Esophagus (tissue), 2 donors: ENCODE measurements at regions not wholly inside any gene's neighbourhood (a gene's known extent, or its start where the extent isn't known, plus 50 kb on each side); places are given as distances from the start of the nearest gene placed in this dataset.

Source experiments
- H3K27ac ChIP-seq, 2 donors: one replicate each; pipeline ENCODE4 v1.5.1; 2013; ENCODE audit warnings: low read depth in 2 of 2, mild to moderate bottlenecking in 2 of 2, inconsistent platforms in 1 of 2, low read length in 1 of 2, moderate library complexity in 1 of 2
- H3K27me3 ChIP-seq, 2 donors: one replicate each; pipeline ENCODE4 v1.6.1; 2013; ENCODE audit warnings: low read length in 2 of 2, control low read depth in 1 of 2, mild to moderate bottlenecking in 1 of 2; ENCODE audit not compliant: insufficient read depth in 2 of 2, control insufficient read depth in 1 of 2
- H3K36me3 ChIP-seq, 2 donors: one replicate each; pipeline ENCODE4 v1.6.1; 2013; ENCODE audit warnings: low read length in 1 of 2; ENCODE audit not compliant: control insufficient read depth in 2 of 2, insufficient read depth in 2 of 2
- H3K4me1 ChIP-seq, 2 donors: one replicate each; pipeline ENCODE4 v1.6.1; 2013; ENCODE audit warnings: low read length in 1 of 2; ENCODE audit not compliant: control insufficient read depth in 2 of 2, insufficient read depth in 2 of 2
- H3K4me3 ChIP-seq, 2 donors: one replicate each; pipeline ENCODE4 v1.5.1; 2013; ENCODE audit warnings: low read length in 2 of 2, mild to moderate bottlenecking in 2 of 2, low read depth in 1 of 2, moderate library complexity in 1 of 2
- H3K9me3 ChIP-seq, 2 donors: one replicate each; pipeline ENCODE4 v1.6.1; 2013; ENCODE audit warnings: mild to moderate bottlenecking in 2 of 2, low read depth in 1 of 2, low read length in 1 of 2, moderate library complexity in 1 of 2; ENCODE audit not compliant: control insufficient read depth in 2 of 2, insufficient read depth in 1 of 2
- WGBS, 2 donors: extraction: QIAGEN DNeasy Blood & Tissue Kit; methylation state at CpG; one replicate each; pipeline ENCODE4 v1.1.7; 2013; 5-methylcytosine and 5-hydroxymethylcytosine counted together
- donor health status: healthy with polysubstance abuse.
- donor health status: Bipolar disorder and iron deficiency.

GRCh38 chrX:131595120-131595519, 51.2 kb downstream of the OR13H1 start:
- H3K27me3 ChIP-seq, result peaks cover 0 to 12% of the 10 kb centered on the region in 2 donors
- 52 to 56% methylated on average over 3 of the region's 3 CpGs for WGBS, 2 donors
- H3K4me3 ChIP-seq, result no peak overlapping the region
- no peaks in the 10 kb centered on the region for H3K36me3 ChIP-seq
- H3K9me3 ChIP-seq, result no peaks in the 10 kb centered on the region
- H3K4me1 ChIP-seq, result no peaks in the 10 kb centered on the region
- no peak overlapping the region for H3K27ac ChIP-seq

- Histone ChIP-seq H3K4me3 (no peak overlapping the region), H3K4me1 (no peaks in the 10 kb centered on the region), H3K27ac (no peak overlapping the region), H3K36me3 (no peaks in the 10 kb centered on the region), H3K27me3 (no peaks in the 10 kb centered on the region), H3K9me3 (no peaks in the 10 kb centered on the region)
- WGBS, 2 donors, result 62 to 65% methylated on average over 2 of the region's 2 CpGs
These were observed 64.0 kb downstream of the OR13H1 start for GRCh38 chrX:131607792-131608369.

GRCh38 chrX:131609480-131609879, 65.6 kb downstream of the OR13H1 start:
- Histone ChIP-seq H3K9me3 (no peaks in the 10 kb centered on the region), H3K4me3 (no peak overlapping the region), H3K4me1 (no peaks in the 10 kb centered on the region), H3K36me3 (no peaks in the 10 kb centered on the region), H3K27ac (no peak overlapping the region), H3K27me3 (peaks cover 0 to 3% of the 10 kb centered on the region in 2 donors)
- 47 to 53% methylated on average over 5 of the region's 5 CpGs for WGBS, 2 donors

GRCh38 chrX:131613260-131613659, 69.4 kb downstream of the OR13H1 start:
- Histone ChIP-seq H3K4me1 (no peaks in the 10 kb centered on the region), H3K9me3 (no peaks in the 10 kb centered on the region), H3K27me3 (peaks cover 0 to 6% of the 10 kb centered on the region in 2 donors), H3K4me3 (no peak overlapping the region), H3K27ac (no peak overlapping the region), H3K36me3 (no peaks in the 10 kb centered on the region)
- WGBS, 2 donors, result 61 to 89% methylated on average over 3 of the region's 3 CpGs

GRCh38 chrX:131614241-131614640, 70.4 kb downstream of the OR13H1 start:
- H3K4me3 ChIP-seq, result no peak overlapping the region
- 71 to 80% methylated on average over 2 of the region's 2 CpGs for WGBS, 2 donors
- H3K36me3 ChIP-seq, result no peaks in the 10 kb centered on the region
- H3K27ac ChIP-seq, result no peak overlapping the region
- peaks cover 0 to 6% of the 10 kb centered on the region in 2 donors for H3K27me3 ChIP-seq
- H3K4me1 ChIP-seq, result no peaks in the 10 kb centered on the region
- H3K9me3 ChIP-seq, result no peaks in the 10 kb centered on the region

GRCh38 chrX:131617182-131617581, 73.3 kb downstream of the OR13H1 start:
- no peaks in the 10 kb centered on the region for H3K9me3 ChIP-seq
- no peaks in the 10 kb centered on the region for H3K4me1 ChIP-seq
- H3K4me3 ChIP-seq, result no peak overlapping the region
- no peaks in the 10 kb centered on the region for H3K36me3 ChIP-seq
- WGBS, 2 donors, result 31 to 36% methylated on average over 3 of the region's 3 CpGs
- peaks cover 0 to 12% of the 10 kb centered on the region in 2 donors for H3K27me3 ChIP-seq
- H3K27ac ChIP-seq, result no peak overlapping the region

GRCh38 chrX:131621650-131622049, 77.8 kb downstream of the OR13H1 start:
- Histone ChIP-seq H3K36me3 (no peaks in the 10 kb centered on the region), H3K4me3 (no peak overlapping the region), H3K27me3 (peaks cover 0 to 10% of the 10 kb centered on the region in 2 donors), H3K27ac (no peak overlapping the region), H3K4me1 (no peaks in the 10 kb centered on the region), H3K9me3 (no peaks in the 10 kb centered on the region)
- whole genome bisulfite sequencing, 2 donors, result 10 to 15% methylated on average over 1 of the region's 1 CpG

- H3K9me3 ChIP-seq, result no peaks in the 10 kb centered on the region
- H3K27ac ChIP-seq, result no peak overlapping the region
- 26 to 33% methylated on average over 3 of the region's 3 CpGs for WGBS, 2 donors
- no peaks in the 10 kb centered on the region for H3K36me3 ChIP-seq
- H3K4me3 ChIP-seq, result no peak overlapping the region
- H3K4me1 ChIP-seq, result no peaks in the 10 kb centered on the region
- H3K27me3 ChIP-seq, result peaks cover 0 to 5% of the 10 kb centered on the region in 2 donors
These were observed 82.9 kb downstream of the OR13H1 start for GRCh38 chrX:131626681-131627296.

GRCh38 chrX:131630534-131630933, 86.7 kb downstream of the OR13H1 start:
- Histone ChIP-seq H3K4me1 (no peaks in the 10 kb centered on the region), H3K36me3 (no peaks in the 10 kb centered on the region), H3K27ac (no peak overlapping the region), H3K9me3 (no peaks in the 10 kb centered on the region), H3K27me3 (peaks cover 0 to 13% of the 10 kb centered on the region in 2 donors), H3K4me3 (no peak overlapping the region)
- 79 to 82% methylated on average over 8 of the region's 8 CpGs for WGBS, 2 donors

- H3K27ac ChIP-seq, result no peak overlapping the region
- no peaks in the 10 kb centered on the region for H3K36me3 ChIP-seq
- H3K27me3 ChIP-seq, result peaks cover 0 to 13% of the 10 kb centered on the region in 2 donors
- H3K4me1 ChIP-seq, result no peaks in the 10 kb centered on the region
- no peak overlapping the region for H3K4me3 ChIP-seq
- no peaks in the 10 kb centered on the region for H3K9me3 ChIP-seq
- 51 to 57% methylated on average over 13 of the region's 13 CpGs for WGBS, 2 donors
These were observed 89.5 kb downstream of the OR13H1 start for GRCh38 chrX:131633285-131633917.
